ES-I3 (cell line): ENCODE measurements at regions not wholly inside any gene's neighbourhood (a gene's known extent, or its start where the extent isn't known, plus 50 kb on each side); places are given as distances from the start of the nearest gene placed in this dataset.

Experiments
- H3K36me3 ChIP-seq: 2 replicates; pipeline ENCODE4 v1.6.1; 2013; ENCODE audit warnings: mild to moderate bottlenecking, low read length, control low read depth, moderate library complexity; ENCODE audit not compliant: insufficient read depth
- H3K4me1 ChIP-seq: 2 replicates; pipeline ENCODE4 v1.6.1; 2013; ENCODE audit warnings: mild to moderate bottlenecking, control low read depth, low read length; ENCODE audit not compliant: insufficient read depth
- H3K9ac ChIP-seq: 2 replicates; pipeline ENCODE4 v1.6.1; 2013; ENCODE audit warnings: low read depth, mild to moderate bottlenecking, low read length, moderate library complexity
- H3K9me3 ChIP-seq: 2 replicates; pipeline ENCODE4 v1.6.1; 2013; ENCODE audit warnings: mild to moderate bottlenecking, low read length, moderate library complexity; ENCODE audit not compliant: control insufficient read depth, insufficient read depth

DNA sequence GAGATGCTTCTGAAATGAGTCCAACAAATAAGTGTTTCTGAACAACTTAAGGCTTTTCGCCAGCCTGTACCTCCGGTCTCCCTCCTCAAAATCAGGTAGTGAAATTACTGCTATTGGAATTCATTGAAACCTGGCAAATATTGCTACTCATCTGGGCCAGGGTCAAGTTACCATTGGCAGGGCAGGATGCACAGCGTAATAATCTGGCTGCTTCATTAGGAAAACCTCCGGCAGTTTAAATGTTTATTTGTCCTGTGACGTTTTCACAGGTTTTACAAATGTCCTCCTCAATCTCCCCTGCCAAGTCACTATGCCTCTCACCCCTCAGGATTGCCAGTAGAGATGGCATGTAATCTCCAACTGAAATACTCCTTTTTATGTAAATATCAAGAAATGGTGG, 92.6 kb upstream of the KDR start:
- no peaks in the 10 kb centered on the region for H3K9me3 ChIP-seq
- 0 out of 2 replicates have a peak, but pooled peaks cover 9% of the 10 kb centered on the region for H3K4me1 ChIP-seq
- H3K9ac ChIP-seq: no peak overlapping the region
- no peaks in the 10 kb centered on the region for H3K36me3 ChIP-seq

DNA sequence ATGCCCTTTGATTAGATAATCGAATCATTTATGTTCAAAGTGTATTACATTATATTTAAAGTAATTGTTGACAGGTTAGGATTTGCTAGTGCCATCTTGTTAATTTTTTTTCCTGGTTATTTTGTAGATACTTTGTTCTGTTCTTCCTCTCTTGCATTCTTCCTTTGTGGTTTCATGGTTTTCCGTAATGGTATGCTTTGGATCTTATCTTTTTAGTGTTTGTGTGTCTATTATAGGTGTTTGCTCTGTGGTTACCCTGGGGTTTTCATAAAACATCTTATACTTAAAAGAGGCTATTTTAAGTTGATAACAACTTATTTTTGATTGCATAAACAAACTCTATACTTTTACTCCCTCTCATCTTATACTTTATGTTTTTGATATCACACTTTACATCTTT, 108.2 kb upstream of the SRD5A3 start:
- Histone ChIP-seq H3K9ac (no peak overlapping the region), H3K4me1 (no peaks in the 10 kb centered on the region), H3K9me3 (no peaks in the 10 kb centered on the region; the same call in 1 of the 2 replicates)

DNA sequence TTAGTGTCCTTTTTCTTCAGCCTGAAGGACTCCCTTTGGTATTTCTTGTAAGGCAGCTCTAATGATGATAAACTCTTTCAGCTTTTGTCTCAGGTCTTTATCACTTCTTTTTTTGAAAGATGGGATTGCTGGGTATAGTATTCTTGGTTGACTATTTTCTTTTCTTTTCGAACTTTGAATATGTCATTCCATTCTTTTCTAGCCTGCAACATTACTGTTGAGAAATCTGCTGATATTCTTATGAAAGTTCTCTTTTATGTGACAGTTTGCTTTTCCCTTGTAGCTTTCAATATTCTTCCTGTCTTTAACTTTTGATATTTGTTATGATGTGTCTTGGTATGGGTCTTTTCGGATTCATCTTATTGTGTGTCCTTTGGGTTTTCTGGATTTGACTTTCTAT, 107.6 kb upstream of the SRD5A3 start:
- H3K9ac ChIP-seq: no peak overlapping the region
- no peaks in the 10 kb centered on the region; the same call in 1 of the 2 replicates for H3K9me3 ChIP-seq

More for the DNA sequence above, 108.2 kb upstream of the SRD5A3 start:
- H3K36me3 ChIP-seq: no peaks in the 10 kb centered on the region

DNA sequence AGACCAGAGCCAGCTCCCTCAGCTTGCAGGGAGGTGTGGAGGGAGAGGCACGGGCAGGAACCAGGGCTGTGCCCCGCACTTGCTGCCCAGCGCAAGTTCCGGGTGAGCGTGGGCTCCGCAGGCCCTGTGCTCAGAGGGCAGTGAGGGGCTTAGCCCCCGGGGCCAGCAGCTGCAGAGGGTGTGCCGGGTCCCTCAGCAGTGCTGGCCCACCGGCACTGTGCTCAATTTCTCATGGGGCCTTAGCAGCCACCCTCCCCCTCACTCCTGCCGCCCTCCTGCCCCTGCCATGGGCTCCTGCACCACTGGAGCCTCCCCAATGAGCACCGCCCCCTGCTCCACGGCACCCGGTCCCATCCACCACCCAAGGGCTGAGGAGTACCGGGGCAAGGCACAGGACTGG, 104.6 kb upstream of the SRD5A3 start:
- no peaks in the 10 kb centered on the region for H3K4me1 ChIP-seq
- H3K36me3 ChIP-seq: no peaks in the 10 kb centered on the region
- no peak overlapping the region for H3K9ac ChIP-seq
- H3K9me3 ChIP-seq: no peaks in the 10 kb centered on the region

More for the DNA sequence above, 107.6 kb upstream of the SRD5A3 start:
- no peaks in the 10 kb centered on the region for H3K4me1 ChIP-seq
- no peaks in the 10 kb centered on the region for H3K36me3 ChIP-seq

DNA sequence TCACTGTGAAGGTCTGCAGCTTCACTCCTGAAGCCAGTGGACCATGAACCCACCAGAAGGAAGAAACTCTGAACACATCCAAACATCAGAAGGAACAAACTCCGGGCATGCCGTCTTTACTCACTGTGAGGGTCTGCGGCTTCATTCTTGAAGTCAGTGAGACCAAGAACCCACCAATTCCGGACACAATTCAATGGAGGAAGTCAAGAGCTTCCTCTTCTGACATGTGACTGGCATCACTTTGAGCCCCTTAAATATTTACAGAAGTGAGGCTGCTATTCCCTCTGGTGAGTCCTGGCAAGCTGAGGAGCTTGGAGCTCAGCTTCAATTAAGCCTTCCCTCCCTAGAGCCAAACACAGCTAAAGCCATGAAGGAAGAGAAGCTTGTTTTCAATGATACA, 103.5 kb upstream of the SRD5A3 start:
- H3K36me3 ChIP-seq: no peaks in the 10 kb centered on the region
- no peaks in the 10 kb centered on the region for H3K9me3 ChIP-seq
- no peaks in the 10 kb centered on the region for H3K4me1 ChIP-seq
- no peak overlapping the region for H3K9ac ChIP-seq

DNA sequence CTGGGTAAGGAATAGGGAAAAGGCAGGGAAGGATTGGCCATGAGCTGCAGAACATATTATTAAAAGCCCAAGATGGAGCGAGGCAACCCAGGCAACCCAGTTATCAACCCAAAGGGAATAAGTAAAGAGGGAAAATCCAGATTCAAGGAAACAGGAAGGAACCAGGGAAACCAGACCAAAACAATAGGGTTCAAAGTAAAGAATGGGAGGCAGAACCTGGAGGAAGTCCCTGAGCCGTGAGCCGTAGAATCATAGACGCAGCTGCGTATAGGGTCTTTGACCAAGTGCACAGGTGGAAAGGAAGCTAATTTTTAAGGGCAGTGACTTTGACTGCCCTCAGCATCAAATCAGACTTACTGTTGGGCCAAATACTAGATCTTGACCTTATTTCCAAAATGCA, 98.5 kb upstream of the SRD5A3 start:
- H3K36me3 ChIP-seq: no peaks in the 10 kb centered on the region
- peaks cover 2% of the 10 kb centered on the region; the same call in 1 of the 2 replicates for H3K4me1 ChIP-seq
- H3K9me3 ChIP-seq: no peaks in the 10 kb centered on the region; the same call in 1 of the 2 replicates
- H3K9ac ChIP-seq: no peak overlapping the region

DNA sequence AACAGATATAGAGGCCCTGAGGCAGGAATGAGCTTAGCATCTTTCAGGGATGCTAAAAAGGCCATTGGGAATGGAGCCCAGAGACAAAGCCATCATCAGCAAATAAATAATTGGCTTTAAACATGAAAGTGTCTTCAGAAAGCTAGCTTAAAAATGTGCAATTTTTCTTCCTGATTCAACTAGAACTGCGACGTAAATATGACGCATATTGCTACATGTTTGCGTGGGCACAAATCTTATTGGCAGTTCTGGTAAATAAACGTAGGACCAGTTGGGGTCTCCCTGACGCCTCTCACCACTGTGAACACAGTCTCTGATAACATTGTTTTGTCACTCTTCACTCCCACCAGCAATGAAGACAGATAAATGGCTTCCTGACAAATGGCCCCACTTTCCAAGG, 97.3 kb upstream of the SRD5A3 start:
- Histone ChIP-seq H3K9ac (no peak overlapping the region), H3K4me1 (peaks cover 3% of the 10 kb centered on the region; the same call in 1 of the 2 replicates), H3K36me3 (no peaks in the 10 kb centered on the region), H3K9me3 (no peaks in the 10 kb centered on the region; the same call in 1 of the 2 replicates)

DNA sequence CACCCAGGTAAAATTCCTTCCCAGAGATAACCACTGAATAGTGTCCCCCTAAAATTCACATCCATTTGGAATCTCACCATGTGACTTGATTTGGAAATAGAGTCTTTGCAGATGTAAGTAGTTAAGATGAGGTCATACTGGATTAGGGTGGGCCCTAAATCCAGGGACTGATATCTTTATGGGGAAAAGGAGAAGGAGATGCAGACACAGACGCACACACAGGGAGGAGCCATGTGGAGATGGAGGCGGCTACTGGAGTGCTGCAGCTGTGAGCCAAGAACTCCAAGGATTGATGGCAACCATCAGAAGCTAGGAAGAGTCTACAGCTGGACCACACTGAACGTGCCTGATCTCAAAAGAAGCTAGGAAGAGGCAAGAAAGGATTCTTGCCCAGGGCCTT, 96.6 kb upstream of the SRD5A3 start:
- H3K4me1 ChIP-seq: peaks cover 9% of the 10 kb centered on the region; the same call in 1 of the 2 replicates
- H3K9ac ChIP-seq: no peak overlapping the region
- H3K36me3 ChIP-seq: no peaks in the 10 kb centered on the region
- H3K9me3 ChIP-seq: no peaks in the 10 kb centered on the region; the same call in 1 of the 2 replicates

DNA sequence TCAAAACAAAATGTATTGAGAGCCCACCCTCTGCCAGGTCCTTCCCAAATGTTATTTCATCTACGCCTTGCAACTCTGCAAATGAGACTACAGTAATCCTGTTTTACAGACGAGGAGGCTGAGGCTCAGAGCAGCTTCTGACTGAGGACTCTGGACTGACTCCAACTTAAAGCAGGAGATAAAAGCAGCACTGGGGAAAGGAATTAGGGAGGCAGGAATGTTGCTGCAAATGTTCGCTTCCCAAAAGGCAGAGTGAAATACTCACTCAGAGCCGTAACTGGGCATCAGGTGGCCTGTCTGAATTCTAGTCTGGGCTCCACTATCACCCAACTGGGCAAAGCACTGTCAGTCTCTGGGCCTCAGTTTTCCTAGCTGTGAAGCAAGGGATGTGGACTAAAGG, 94.7 kb upstream of the SRD5A3 start:
- Histone ChIP-seq H3K36me3 (no peaks in the 10 kb centered on the region), H3K4me1 (peaks cover 9% of the 10 kb centered on the region; the same call in 1 of the 2 replicates), H3K9ac (no peak overlapping the region), H3K9me3 (no peaks in the 10 kb centered on the region; the same call in 1 of the 2 replicates)

DNA sequence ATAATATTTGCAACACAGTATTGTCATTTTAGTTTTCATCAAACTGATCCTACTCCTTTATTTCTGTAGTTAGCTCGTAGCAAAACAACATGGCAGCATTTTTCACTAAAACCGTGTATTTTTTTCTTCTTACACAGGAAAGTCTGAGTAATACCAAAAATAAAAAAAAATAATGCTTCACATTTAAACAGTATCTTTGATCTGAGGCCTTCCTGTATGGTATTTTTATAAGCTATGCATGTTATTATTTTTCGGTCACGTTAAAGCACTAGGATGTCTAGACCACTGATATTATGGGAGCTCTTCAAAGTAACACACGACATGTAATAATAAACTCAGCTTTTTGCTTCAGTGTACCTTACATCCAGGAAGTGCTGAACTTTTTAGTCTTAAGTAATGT, 94.1 kb upstream of the SRD5A3 start:
- no peak overlapping the region for H3K9ac ChIP-seq
- H3K4me1 ChIP-seq: peaks cover 9% of the 10 kb centered on the region; the same call in 1 of the 2 replicates
- no peaks in the 10 kb centered on the region; the same call in 1 of the 2 replicates for H3K9me3 ChIP-seq
- H3K36me3 ChIP-seq: no peaks in the 10 kb centered on the region

DNA sequence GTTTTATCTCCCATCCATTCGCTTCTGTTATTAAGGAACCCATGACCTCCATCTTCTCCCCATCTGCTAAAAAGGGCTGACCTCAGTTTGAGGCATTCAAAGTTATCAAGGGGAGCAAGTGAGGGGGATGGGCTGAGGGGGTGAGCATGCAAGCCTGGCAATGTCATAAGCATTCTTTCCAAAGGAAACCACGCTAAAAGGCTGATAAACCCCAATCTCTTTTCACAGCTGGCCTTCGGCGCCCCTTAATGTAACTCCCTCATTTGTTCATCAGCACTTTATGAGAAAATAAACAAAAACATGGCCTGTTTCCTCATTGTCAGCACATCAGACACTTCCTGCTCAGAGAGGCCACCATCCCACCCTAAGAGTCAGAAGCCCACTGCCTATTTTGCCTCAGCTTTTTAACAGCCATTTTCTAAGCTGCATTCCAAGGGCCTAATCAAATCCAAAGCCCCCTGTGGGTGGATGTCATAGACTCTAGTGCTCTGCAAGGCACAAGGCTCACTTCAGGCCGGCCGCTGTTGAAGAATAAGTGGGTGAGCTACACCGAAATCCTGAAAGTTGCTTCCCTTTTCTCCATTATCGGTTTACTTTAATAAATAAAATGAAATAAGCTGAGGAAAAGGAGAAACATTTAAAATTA, 92.0 kb upstream of the SRD5A3 start:
- no peaks in the 10 kb centered on the region; the same call in 1 of the 2 replicates for H3K9me3 ChIP-seq
- H3K36me3 ChIP-seq: no peaks in the 10 kb centered on the region
- no peak overlapping the region for H3K9ac ChIP-seq
- H3K4me1 ChIP-seq: peaks cover 9% of the 10 kb centered on the region; the same call in 1 of the 2 replicates

DNA sequence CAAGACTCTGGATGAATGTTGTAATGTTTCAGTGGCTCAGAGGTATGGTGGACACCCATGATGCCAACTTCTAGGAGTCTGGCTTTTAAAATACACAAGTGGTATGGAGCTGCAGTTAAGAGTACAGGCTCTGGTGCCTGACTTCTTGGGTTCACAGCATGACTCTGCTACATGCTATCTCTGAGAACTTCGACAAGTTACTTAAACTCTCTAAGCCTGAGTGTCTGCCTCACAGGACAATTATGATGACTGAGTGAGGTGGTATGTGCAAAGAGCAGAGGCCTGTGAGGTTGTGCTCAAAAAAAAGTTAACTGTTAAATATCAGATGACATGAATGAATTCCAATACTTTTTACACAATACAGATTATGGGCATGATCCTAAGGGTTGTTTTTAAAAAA, 90.9 kb upstream of the SRD5A3 start:
- Histone ChIP-seq H3K9ac (no peak overlapping the region), H3K9me3 (no peaks in the 10 kb centered on the region; the same call in 1 of the 2 replicates), H3K36me3 (no peaks in the 10 kb centered on the region), H3K4me1 (peaks cover 9% of the 10 kb centered on the region; the same call in 1 of the 2 replicates)

DNA sequence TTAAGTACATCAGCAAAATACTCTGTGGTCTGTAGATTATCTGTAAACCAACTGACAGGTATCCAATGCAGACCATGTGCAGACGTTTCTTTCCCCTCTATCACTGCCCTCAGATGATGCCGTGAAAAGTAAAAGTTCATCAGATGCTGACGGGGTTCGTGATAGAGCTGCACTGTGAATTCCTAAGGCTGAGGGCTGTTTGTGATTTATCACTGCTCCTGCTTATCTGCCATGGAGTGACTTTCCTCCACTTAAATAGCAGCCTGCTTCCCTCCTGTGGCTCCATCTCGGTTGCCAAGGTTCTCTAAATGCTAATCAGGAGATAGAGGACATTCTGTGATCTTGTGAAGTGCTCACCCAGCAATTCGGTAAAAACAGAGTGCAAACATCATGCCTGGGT, 89.3 kb upstream of the SRD5A3 start:
- Histone ChIP-seq H3K36me3 (no peaks in the 10 kb centered on the region), H3K9ac (no peak overlapping the region), H3K9me3 (no peaks in the 10 kb centered on the region), H3K4me1 (0 out of 2 replicates have a peak, but pooled peaks cover 6% of the 10 kb centered on the region)

DNA sequence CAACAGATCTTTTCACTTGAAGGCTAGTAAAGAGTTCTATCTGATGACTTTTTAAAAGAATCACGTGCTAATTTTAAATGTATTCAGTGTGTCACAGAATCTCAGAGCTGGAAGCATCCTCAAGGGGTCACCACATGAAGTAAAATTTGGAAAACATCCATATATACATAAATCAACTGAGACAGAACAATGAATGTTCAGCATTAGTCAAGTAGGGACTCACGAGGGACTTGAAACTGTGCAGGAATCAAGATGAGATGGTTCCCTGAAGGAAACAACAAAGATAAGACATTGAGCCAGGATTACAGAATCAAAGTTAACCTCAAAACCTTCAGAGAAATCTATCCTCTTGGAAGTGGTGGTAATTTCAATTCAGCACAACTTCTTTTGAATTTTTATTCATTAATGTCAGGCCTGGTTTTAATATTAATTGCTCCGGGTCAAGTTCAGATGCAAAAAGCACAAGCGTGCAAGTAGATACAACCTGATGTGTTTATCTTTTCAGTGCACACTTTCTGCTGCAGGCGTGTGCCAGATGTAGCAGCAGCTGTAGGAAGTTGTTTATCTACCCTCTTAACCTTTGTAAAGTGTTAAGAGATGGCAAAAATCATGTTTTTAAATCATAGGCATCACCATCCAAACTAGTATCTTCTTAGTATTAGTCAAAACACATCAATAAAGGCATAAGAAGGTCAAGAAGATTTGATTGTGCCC, 87.7 kb upstream of the SRD5A3 start:
- peaks cover 4% of the 10 kb centered on the region for H3K9me3 ChIP-seq
- H3K9ac ChIP-seq: no peak overlapping the region
- H3K36me3 ChIP-seq: no peaks in the 10 kb centered on the region
- 0 out of 2 replicates have a peak, but pooled peaks cover 6% of the 10 kb centered on the region for H3K4me1 ChIP-seq

DNA sequence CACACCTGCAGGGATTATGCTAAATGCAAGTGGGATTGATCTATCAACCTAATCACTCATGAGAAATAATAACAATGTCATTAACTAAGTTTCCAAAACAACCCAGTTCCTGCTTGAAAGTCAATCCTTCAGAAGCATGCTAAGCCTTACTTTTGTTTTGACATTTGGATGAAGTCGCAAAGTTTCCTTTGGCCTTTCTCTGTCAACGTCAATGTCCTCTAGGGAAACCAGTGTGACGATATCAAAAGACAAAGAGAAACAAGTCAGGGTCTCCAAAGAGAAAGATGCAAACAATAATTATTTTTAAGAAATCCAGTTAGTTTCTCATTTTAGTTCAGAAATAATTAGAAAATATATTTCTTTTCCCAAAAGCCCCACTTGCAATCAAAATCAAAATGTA, 86.7 kb upstream of the SRD5A3 start:
- no peak overlapping the region for H3K9ac ChIP-seq

More for the DNA sequence above, 86.7 kb upstream of the SRD5A3 start:
- Histone ChIP-seq H3K4me1 (no peaks in the 10 kb centered on the region), H3K36me3 (no peaks in the 10 kb centered on the region), H3K9me3 (peaks cover 6% of the 10 kb centered on the region)
